Endothelial cell of umbilical vein (primary cell): ENCODE measurements at regions not wholly inside any gene's neighbourhood (a gene's known extent, or its start where the extent isn't known, plus 50 kb on each side); places are given as distances from the start of the nearest gene placed in this dataset.

Source experiments
- CTCF ChIP-seq, 2 donors: IDR thresholded peaks; 1 replicate in 1 of 2; 2 replicates in 1 of 2; pipeline ENCODE4 v1.5.1; 2011; ENCODE audit warnings: low read length in 2 of 2, mild to moderate bottlenecking in 2 of 2, moderate library complexity in 2 of 2, control low read depth in 1 of 2, inconsistent platforms in 1 of 2, low read depth in 1 of 2; ENCODE audit not compliant: insufficient read depth in 1 of 2; ENCODE audit errors: extremely low read depth in 1 of 2
- EZH2 ChIP-seq: IDR thresholded peaks from 2 replicates; pipeline ENCODE4 v1.6.1; 2012; ENCODE audit warnings: borderline replicate concordance, low read depth, mild to moderate bottlenecking, moderate library complexity, low read length, inconsistent platforms; ENCODE audit not compliant: severe bottlenecking
- FOS ChIP-seq: IDR thresholded peaks from 2 replicates; pipeline ENCODE4 v1.6.1; 2011; ENCODE audit warnings: mild to moderate bottlenecking, low read length, moderate library complexity, borderline replicate concordance; ENCODE audit not compliant: insufficient read depth
- GATA2 ChIP-seq: IDR thresholded peaks from 2 replicates; pipeline ENCODE4 v1.7.0; 2011; ENCODE audit warnings: low read depth, mild to moderate bottlenecking, moderate library complexity, mixed read lengths, low read length; ENCODE audit not compliant: insufficient read length, insufficient read depth
- JUN ChIP-seq: IDR thresholded peaks from 2 replicates; pipeline ENCODE4 v1.6.1; 2011; ENCODE audit warnings: borderline replicate concordance, low read depth; ENCODE audit not compliant: insufficient read length, insufficient read depth
- MAX ChIP-seq: IDR thresholded peaks from 2 replicates; pipeline ENCODE4 v1.6.1; 2011; ENCODE audit not compliant: insufficient read depth, insufficient read length
- MYC ChIP-seq: IDR thresholded peaks from one replicate; pipeline ENCODE4 v1.6.1; 2011; ENCODE audit warnings: mild to moderate bottlenecking, low read depth, low read length
- POLR2A ChIP-seq: IDR thresholded peaks from 2 replicates; pipeline ENCODE4 v1.6.1; 2012; ENCODE audit warnings: low read depth, mild to moderate bottlenecking, control low read depth, low read length
- POLR2AphosphoS5 ChIP-seq: IDR thresholded peaks from 2 replicates; pipeline ENCODE4 v1.6.1; 2012; ENCODE audit warnings: low read depth, mild to moderate bottlenecking, control low read depth, low read length, moderate library complexity; ENCODE audit not compliant: insufficient read depth

- no peak for TF ChIP-seq CTCF (IDR thresholded peaks at IDR 0.05; ENCODE audit: extremely low read depth in 1 of 2, insufficient read depth in 1 of 2, low read depth in 1 of 2, low read length in 2 of 2)
- TF ChIP-seq JUN: no peak
- TF ChIP-seq POLR2AphosphoS5: no peak
- TF ChIP-seq POLR2A: no peak
- TF ChIP-seq MAX: no peak
- TF ChIP-seq GATA2: no peak
- no peak for TF ChIP-seq EZH2
- TF ChIP-seq FOS: no peak
- no peak for TF ChIP-seq MYC
Measured at GRCh38 chr10:78604286-78604685, 464.5 kb upstream of the ZMIZ1 start.
